Stimulated activated naive CD8-positive, alpha-beta T cell treated with anti-CD3 and anti-CD28 coated beads, Interleukin-15, Interleukin-2, amounts not matched to agents 100 U/mL and 50 U/mL, for 24 hours (primary cell): ENCODE measurements at regions not wholly inside any gene's neighbourhood (a gene's known extent, or its start where the extent isn't known, plus 50 kb on each side); places are given as distances from the start of the nearest gene placed in this dataset.
"Not testable (repeated sequence)": the region's sequence is repeated elsewhere in the genome, so short reads cannot be mapped to it uniquely, and the experiment has no call there.

Source experiments
- ATAC-seq: fragments of 150-1000 bp; cut with Tn5 transposase; one replicate; pipeline ENCODE4 v1.10.0; 2021
- DNase-seq: peaks from one replicate; pipeline ENCODE4 v3.0.0; 2021

GRCh38 chr4:177802661-177803060, 360.4 kb upstream of the AGA start:
- no peak for DNase-seq

GRCh38 chr4:177803151-177803550, 360.9 kb upstream of the AGA start:
- ATAC-seq (no peak), DNase-seq (no peak)

More at GRCh38 chr4:177802661-177803060, 360.4 kb upstream of the AGA start:
- no peak for ATAC-seq

GRCh38 chr4:177809791-177810190, 367.6 kb upstream of the AGA start:
- ATAC-seq, result no peak

GRCh38 chr4:177810220-177810619, 368.0 kb upstream of the AGA start:
- ATAC-seq (no peak), DNase-seq (no peak)

More at GRCh38 chr4:177809791-177810190, 367.6 kb upstream of the AGA start:
- DNase-seq, result no peak

- not testable (repeated sequence) for DNase-seq, ATAC-seq
These were observed 376.2 kb upstream of the AGA start for GRCh38 chr4:177818392-177818791.

- no peak for ATAC-seq
- DNase-seq, result no peak
These were observed 384.7 kb upstream of the AGA start for GRCh38 chr4:177826973-177827372.

GRCh38 chr4:177841258-177841657, 399.0 kb upstream of the AGA start:
- DNase-seq, result no peak
- ATAC-seq, result no peak

GRCh38 chr4:177853229-177853628, 411.0 kb upstream of the AGA start:
- ATAC-seq, result no peak
- no peak for DNase-seq

- no peak for DNase-seq
- ATAC-seq, result no peak
These were observed 413.4 kb upstream of the AGA start for GRCh38 chr4:177855507-177856197.

- DNase-seq (no peak), ATAC-seq (no peak)
These were observed 417.9 kb upstream of the AGA start for GRCh38 chr4:177860171-177860570.

GRCh38 chr4:177861551-177862094, 419.4 kb upstream of the AGA start:
- DNase-seq (no peak), ATAC-seq (no peak)

GRCh38 chr4:177862541-177863176, 420.4 kb upstream of the AGA start:
- ATAC-seq (no peak), DNase-seq (no peak)

- ATAC-seq (no peak), DNase-seq (no peak)
These were observed 437.6 kb upstream of the AGA start for GRCh38 chr4:177879851-177880250.

- DNase-seq, result no peak
- ATAC-seq, result no peak
These were observed 452.9 kb upstream of the AGA start for GRCh38 chr4:177895136-177895535.

- ATAC-seq (no peak), DNase-seq (no peak)
These were observed 459.5 kb upstream of the AGA start for GRCh38 chr4:177901786-177902185.

- DNase-seq (no peak), ATAC-seq (no peak)
These were observed 460.1 kb upstream of the AGA start for GRCh38 chr4:177902386-177902785.

GRCh38 chr4:177907736-177908424, 465.6 kb upstream of the AGA start:
- DNase-seq (no peak), ATAC-seq (no peak)

- no peak for ATAC-seq
These were observed 479.5 kb upstream of the AGA start for GRCh38 chr4:177921715-177922114.

GRCh38 chr4:177923888-177924287, 481.7 kb upstream of the AGA start:
- DNase-seq (no peak), ATAC-seq (no peak)

More at GRCh38 chr4:177921715-177922114, 479.5 kb upstream of the AGA start:
- DNase-seq, result no peak

- no peak for DNase-seq
- no peak for ATAC-seq
These were observed 494.8 kb upstream of the AGA start for GRCh38 chr4:177937041-177937440.

- no peak for DNase-seq
- ATAC-seq, result no peak
These were observed 496.0 kb upstream of the AGA start for GRCh38 chr4:177938226-177938625.

GRCh38 chr4:177945268-177945667, 503.0 kb upstream of the AGA start:
- ATAC-seq (no peak), DNase-seq (no peak)

- ATAC-seq (no peak), DNase-seq (no peak)
These were observed 505.4 kb upstream of the AGA start for GRCh38 chr4:177947607-177948006.
